ENCODE measurements at regions not wholly inside any gene's neighbourhood (a gene's known extent, or its start where the extent isn't known, plus 50 kb on each side); places are given as distances from the start of the nearest gene placed in this dataset.
A peak's percentile ranks its signal among the peaks of the same experiment; 100 is the strongest.

- no peak overlapping the region for H3K27ac ChIP-seq (ENCODE audit: low read depth, low read length)
- no peaks in the 10 kb centered on the region for H3K4me1 ChIP-seq (ENCODE audit: control insufficient read depth, insufficient read depth, low read length, unreplicated experiment)
- H2AFZ ChIP-seq (ENCODE audit: low read length, unreplicated experiment): no peak overlapping the region
- H3K27me3 ChIP-seq (ENCODE audit: insufficient read depth, low read length): no peaks in the 10 kb centered on the region
- H3K4me3 ChIP-seq (ENCODE audit: low read depth, low read length): no peak overlapping the region
- H3K79me2 ChIP-seq (ENCODE audit: control insufficient read depth, insufficient read depth, low read length, unreplicated experiment): no peaks in the 10 kb centered on the region
- H3K36me3 ChIP-seq (ENCODE audit: insufficient read depth, low read length): no peaks in the 10 kb centered on the region
These were observed 357.7 kb upstream of the PCDH7 start for GRCh38 chr4:30362436-30362835.

GRCh38 chr4:30370105-30370504 lies 350.1 kb upstream of the PCDH7 start:
- no peak overlapping the region for H3K4me3 ChIP-seq (ENCODE audit: low read depth, low read length)
- no peak overlapping the region for H3K27ac ChIP-seq (ENCODE audit: low read depth, low read length)
- H2AFZ ChIP-seq (ENCODE audit: low read length, unreplicated experiment): no peak overlapping the region

GRCh38 chr4:30380404-30380998 lies 339.7 kb upstream of the PCDH7 start:
- Histone ChIP-seq H3K27ac (ENCODE audit: low read depth, low read length) (no peak overlapping the region), H3K27me3 (ENCODE audit: insufficient read depth, low read length) (no peaks in the 10 kb centered on the region), H3K4me1 (ENCODE audit: control insufficient read depth, insufficient read depth, low read length, unreplicated experiment) (peaks cover under 1% of the 10 kb centered on the region), H2AFZ (ENCODE audit: low read length, unreplicated experiment) (no peak overlapping the region), H3K36me3 (ENCODE audit: insufficient read depth, low read length) (no peaks in the 10 kb centered on the region), H3K4me3 (ENCODE audit: low read depth, low read length) (no peak overlapping the region), H3K79me2 (ENCODE audit: control insufficient read depth, insufficient read depth, low read length, unreplicated experiment) (no peaks in the 10 kb centered on the region)

More at GRCh38 chr4:30370105-30370504, 350.1 kb upstream of the PCDH7 start:
- H3K27me3 ChIP-seq (ENCODE audit: insufficient read depth, low read length): no peaks in the 10 kb centered on the region
- H3K4me1 ChIP-seq (ENCODE audit: control insufficient read depth, insufficient read depth, low read length, unreplicated experiment): no peaks in the 10 kb centered on the region
- no peaks in the 10 kb centered on the region for H3K36me3 ChIP-seq (ENCODE audit: insufficient read depth, low read length)
- no peaks in the 10 kb centered on the region for H3K79me2 ChIP-seq (ENCODE audit: control insufficient read depth, insufficient read depth, low read length, unreplicated experiment)

- Histone ChIP-seq H3K27ac (ENCODE audit: low read depth, low read length) (no peak overlapping the region), H3K79me2 (ENCODE audit: control insufficient read depth, insufficient read depth, low read length, unreplicated experiment) (no peaks in the 10 kb centered on the region), H3K4me1 (ENCODE audit: control insufficient read depth, insufficient read depth, low read length, unreplicated experiment) (peaks cover 4% of the 10 kb centered on the region), H2AFZ (ENCODE audit: low read length, unreplicated experiment) (no peak overlapping the region), H3K27me3 (ENCODE audit: insufficient read depth, low read length) (no peaks in the 10 kb centered on the region), H3K36me3 (ENCODE audit: insufficient read depth, low read length) (no peaks in the 10 kb centered on the region), H3K4me3 (ENCODE audit: low read depth, low read length) (no peak overlapping the region)
These were observed 334.5 kb upstream of the PCDH7 start for GRCh38 chr4:30385650-30386049.

- Histone ChIP-seq H3K79me2 (ENCODE audit: control insufficient read depth, insufficient read depth, low read length, unreplicated experiment) (no peaks in the 10 kb centered on the region), H3K4me1 (ENCODE audit: control insufficient read depth, insufficient read depth, low read length, unreplicated experiment) (peaks cover 4% of the 10 kb centered on the region), H3K27me3 (ENCODE audit: insufficient read depth, low read length) (no peaks in the 10 kb centered on the region), H3K27ac (ENCODE audit: low read depth, low read length) (no peak overlapping the region), H3K36me3 (ENCODE audit: insufficient read depth, low read length) (no peaks in the 10 kb centered on the region), H2AFZ (ENCODE audit: low read length, unreplicated experiment) (no peak overlapping the region), H3K4me3 (ENCODE audit: low read depth, low read length) (no peak overlapping the region)
These were observed 333.8 kb upstream of the PCDH7 start for GRCh38 chr4:30386266-30386895.

GRCh38 chr4:30395902-30396301 lies 324.3 kb upstream of the PCDH7 start:
- H3K27ac ChIP-seq (ENCODE audit: low read depth, low read length): no peak overlapping the region
- no peaks in the 10 kb centered on the region for H3K36me3 ChIP-seq (ENCODE audit: insufficient read depth, low read length)
- no peak overlapping the region for H2AFZ ChIP-seq (ENCODE audit: low read length, unreplicated experiment)
- H3K4me1 ChIP-seq (ENCODE audit: control insufficient read depth, insufficient read depth, low read length, unreplicated experiment): peaks cover 11% of the 10 kb centered on the region
- no peaks in the 10 kb centered on the region for H3K79me2 ChIP-seq (ENCODE audit: control insufficient read depth, insufficient read depth, low read length, unreplicated experiment)
- no peaks in the 10 kb centered on the region for H3K27me3 ChIP-seq (ENCODE audit: insufficient read depth, low read length)
- H3K4me3 ChIP-seq (ENCODE audit: low read depth, low read length): no peak overlapping the region

GRCh38 chr4:30396772-30397475 lies 323.2 kb upstream of the PCDH7 start:
- 0 out of 2 replicates have a peak overlapping the region, but pooled peaks have one; percentile 5 for H3K27ac ChIP-seq (ENCODE audit: low read depth, low read length)
- no peaks in the 10 kb centered on the region for H3K79me2 ChIP-seq (ENCODE audit: control insufficient read depth, insufficient read depth, low read length, unreplicated experiment)
- no peaks in the 10 kb centered on the region for H3K36me3 ChIP-seq (ENCODE audit: insufficient read depth, low read length)
- peaks cover 11% of the 10 kb centered on the region for H3K4me1 ChIP-seq (ENCODE audit: control insufficient read depth, insufficient read depth, low read length, unreplicated experiment)
- no peak overlapping the region for H3K4me3 ChIP-seq (ENCODE audit: low read depth, low read length)
- H2AFZ ChIP-seq (ENCODE audit: low read length, unreplicated experiment): no peak overlapping the region
- H3K27me3 ChIP-seq (ENCODE audit: insufficient read depth, low read length): no peaks in the 10 kb centered on the region

DNA sequence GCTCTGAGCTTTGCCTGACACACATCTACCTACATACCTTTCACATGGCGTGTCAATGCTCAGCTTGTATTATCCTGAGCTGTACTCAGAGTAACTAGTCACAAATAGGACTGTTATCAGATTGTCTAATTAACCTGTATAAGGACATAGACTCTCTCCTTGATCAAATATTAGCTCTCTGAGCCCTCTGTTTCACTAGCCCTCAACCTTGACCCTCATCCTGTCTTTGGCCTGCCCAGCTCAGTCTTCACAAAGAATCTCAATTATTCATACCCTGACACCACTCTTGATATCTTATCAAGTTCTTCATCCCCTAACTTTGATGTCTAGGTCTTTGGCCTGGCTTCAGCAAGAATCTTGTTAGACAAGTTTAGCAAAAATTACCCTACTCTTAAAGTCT lies 320.7 kb upstream of the PCDH7 start:
- Histone ChIP-seq H2AFZ (ENCODE audit: low read length, unreplicated experiment) (no peak overlapping the region), H3K4me1 (ENCODE audit: control insufficient read depth, insufficient read depth, low read length, unreplicated experiment) (peaks cover 11% of the 10 kb centered on the region), H3K27ac (ENCODE audit: low read depth, low read length) (no peak overlapping the region), H3K79me2 (ENCODE audit: control insufficient read depth, insufficient read depth, low read length, unreplicated experiment) (no peaks in the 10 kb centered on the region), H3K27me3 (ENCODE audit: insufficient read depth, low read length) (no peaks in the 10 kb centered on the region), H3K36me3 (ENCODE audit: insufficient read depth, low read length) (no peaks in the 10 kb centered on the region), H3K4me3 (ENCODE audit: low read depth, low read length) (no peak overlapping the region)

DNA sequence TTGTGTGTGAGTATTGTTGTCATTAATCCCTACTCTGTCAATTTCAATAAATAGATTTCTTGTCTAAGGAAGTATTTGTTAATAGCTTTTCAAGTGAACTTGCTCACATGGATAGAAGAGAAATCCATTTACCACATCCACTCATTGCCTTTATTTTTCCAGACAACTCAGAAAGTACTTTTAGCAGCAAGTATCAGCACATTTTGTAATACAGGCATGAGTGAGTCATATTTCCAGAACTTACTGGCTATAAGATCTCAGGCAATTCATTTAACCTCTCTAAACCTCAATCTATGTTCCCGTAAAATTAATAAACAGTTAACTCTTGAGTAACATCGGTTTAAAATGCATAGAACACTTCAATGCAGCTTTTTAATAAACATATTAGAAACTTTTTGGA lies 317.9 kb upstream of the PCDH7 start:
- H3K27ac ChIP-seq (ENCODE audit: low read depth, low read length): no peak overlapping the region; the same call in 1 of the 2 replicates
- no peak overlapping the region for H2AFZ ChIP-seq (ENCODE audit: low read length, unreplicated experiment)
- H3K36me3 ChIP-seq (ENCODE audit: insufficient read depth, low read length): no peaks in the 10 kb centered on the region
- H3K4me1 ChIP-seq (ENCODE audit: control insufficient read depth, insufficient read depth, low read length, unreplicated experiment): peaks cover 9% of the 10 kb centered on the region
- H3K4me3 ChIP-seq (ENCODE audit: low read depth, low read length): no peak overlapping the region
- H3K79me2 ChIP-seq (ENCODE audit: control insufficient read depth, insufficient read depth, low read length, unreplicated experiment): no peaks in the 10 kb centered on the region
- H3K27me3 ChIP-seq (ENCODE audit: insufficient read depth, low read length): no peaks in the 10 kb centered on the region

DNA sequence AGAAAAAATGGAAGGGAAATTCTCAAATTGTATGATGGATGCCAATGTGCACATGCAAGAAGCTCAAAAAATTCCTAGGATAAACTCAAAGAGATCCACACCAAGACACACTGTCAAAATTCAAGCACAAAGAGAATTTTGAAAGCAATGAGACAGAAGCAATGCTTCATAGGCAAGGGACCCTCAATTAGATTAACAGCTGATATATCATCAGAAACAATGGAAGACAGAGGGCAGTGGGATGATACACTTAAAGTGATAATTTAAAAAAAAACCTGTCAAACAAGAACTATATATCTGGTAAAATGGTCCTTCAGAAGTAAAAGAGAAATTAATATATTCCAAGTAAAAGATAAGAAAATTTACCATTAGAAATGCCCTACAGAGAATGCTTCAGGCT lies 306.3 kb upstream of the PCDH7 start:
- Histone ChIP-seq H2AFZ (ENCODE audit: low read length, unreplicated experiment) (no peak overlapping the region), H3K4me1 (ENCODE audit: control insufficient read depth, insufficient read depth, low read length, unreplicated experiment) (no peaks in the 10 kb centered on the region), H3K27me3 (ENCODE audit: insufficient read depth, low read length) (no peaks in the 10 kb centered on the region), H3K36me3 (ENCODE audit: insufficient read depth, low read length) (no peaks in the 10 kb centered on the region), H3K4me3 (ENCODE audit: low read depth, low read length) (no peak overlapping the region), H3K27ac (ENCODE audit: low read depth, low read length) (no peak overlapping the region), H3K79me2 (ENCODE audit: control insufficient read depth, insufficient read depth, low read length, unreplicated experiment) (no peaks in the 10 kb centered on the region)

DNA sequence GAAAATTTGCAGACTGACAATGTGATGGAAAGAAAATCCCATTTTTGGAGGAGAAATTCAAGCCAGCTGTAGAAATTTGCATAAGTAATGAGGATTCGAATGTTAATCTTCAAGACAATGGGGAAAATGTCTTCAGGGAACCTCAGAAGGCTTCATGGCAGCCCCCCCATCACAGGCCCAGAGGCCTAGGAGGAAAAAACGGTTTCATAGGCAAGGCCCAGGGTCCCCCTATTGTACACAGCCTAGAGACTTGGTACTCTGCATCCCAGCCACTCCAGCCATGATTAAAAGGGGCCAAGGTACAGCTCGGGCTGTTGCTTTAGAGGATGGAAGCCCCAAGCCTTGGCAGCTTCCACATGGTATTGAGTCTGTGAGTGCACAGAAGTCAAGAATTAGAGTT lies 303.6 kb upstream of the PCDH7 start:
- no peaks in the 10 kb centered on the region for H3K27me3 ChIP-seq (ENCODE audit: insufficient read depth, low read length)
- H3K79me2 ChIP-seq (ENCODE audit: control insufficient read depth, insufficient read depth, low read length, unreplicated experiment): no peaks in the 10 kb centered on the region
- H3K4me1 ChIP-seq (ENCODE audit: control insufficient read depth, insufficient read depth, low read length, unreplicated experiment): no peaks in the 10 kb centered on the region
- no peak overlapping the region for H3K27ac ChIP-seq (ENCODE audit: low read depth, low read length)
- no peak overlapping the region for H2AFZ ChIP-seq (ENCODE audit: low read length, unreplicated experiment)
- H3K36me3 ChIP-seq (ENCODE audit: insufficient read depth, low read length): no peaks in the 10 kb centered on the region
- H3K4me3 ChIP-seq (ENCODE audit: low read depth, low read length): no peak overlapping the region
